ENCODE measurements at regions not wholly inside any gene's neighbourhood (a gene's known extent, or its start where the extent isn't known, plus 50 kb on each side); places are given as distances from the start of the nearest gene placed in this dataset.

GRCh38 chr18:72623444-72623843 is 79.3 kb upstream of the CBLN2 start:
- DNase-seq (ENCODE audit: low read depth in 2 of 2) = no peak
- Histone ChIP-seq H2AFZ (ENCODE audit: low read length) (no peak overlapping the region), H4K20me1 (ENCODE audit: control insufficient read depth, extremely low read depth, insufficient read depth, low read length) (no peaks in the 10 kb centered on the region), H3K9me3 (ENCODE audit: control insufficient read depth, insufficient read depth, low read depth, low read length) (no peaks in the 10 kb centered on the region), H3K27me3 (ENCODE audit: control insufficient read depth, insufficient read depth, low read length) (no peaks in the 10 kb centered on the region), H3K9ac (ENCODE audit: insufficient read depth, low read length) (no peak overlapping the region), H3K4me3 (replicated peaks in 1 of 4; ENCODE audit: control extremely low read depth in 1 of 4, insufficient read depth in 1 of 4, low read depth in 3 of 4, low read length in 4 of 4) (no peak overlapping the region), H3K79me2 (ENCODE audit: control insufficient read depth, insufficient read depth, low read length) (no peaks in the 10 kb centered on the region), H3K36me3 (ENCODE audit: control insufficient read depth, insufficient read depth, low read length) (no peaks in the 10 kb centered on the region), H3K4me2 (ENCODE audit: extremely low read depth, insufficient read depth, low read length) (no peak overlapping the region), H3K4me1 (ENCODE audit: control insufficient read depth, extremely low read depth, insufficient read depth, low read length) (no peaks in the 10 kb centered on the region), H3K27ac (ENCODE audit: insufficient read depth, low read length) (no peak overlapping the region)
- TF ChIP-seq EZH2 (IDR thresholded peaks at IDR 0.05; ENCODE audit: low read length, missing control alignments) (no peak), CTCF (conservative IDR thresholded peaks at IDR 0.05 in 1 of 2, IDR thresholded peaks at IDR 0.05 in 1 of 2; ENCODE audit: low read depth in 1 of 2, low read length in 2 of 2) (no peak)

- Histone ChIP-seq H3K4me2 (ENCODE audit: extremely low read depth, insufficient read depth, low read length) (no peak overlapping the region), H4K20me1 (ENCODE audit: control insufficient read depth, extremely low read depth, insufficient read depth, low read length) (no peaks in the 10 kb centered on the region), H3K9ac (ENCODE audit: insufficient read depth, low read length) (no peak overlapping the region), H3K4me1 (ENCODE audit: control insufficient read depth, extremely low read depth, insufficient read depth, low read length) (no peaks in the 10 kb centered on the region), H3K36me3 (ENCODE audit: control insufficient read depth, insufficient read depth, low read length) (no peaks in the 10 kb centered on the region), H3K27me3 (ENCODE audit: control insufficient read depth, insufficient read depth, low read length) (no peaks in the 10 kb centered on the region), H3K79me2 (ENCODE audit: control insufficient read depth, insufficient read depth, low read length) (no peaks in the 10 kb centered on the region), H3K4me3 (replicated peaks in 1 of 4; ENCODE audit: control extremely low read depth in 1 of 4, insufficient read depth in 1 of 4, low read depth in 3 of 4, low read length in 4 of 4) (no peak overlapping the region), H3K9me3 (ENCODE audit: control insufficient read depth, insufficient read depth, low read depth, low read length) (no peaks in the 10 kb centered on the region), H2AFZ (ENCODE audit: low read length) (no peak overlapping the region), H3K27ac (ENCODE audit: insufficient read depth, low read length) (no peak overlapping the region)
- TF ChIP-seq EZH2 (IDR thresholded peaks at IDR 0.05; ENCODE audit: low read length, missing control alignments) (no peak), CTCF (conservative IDR thresholded peaks at IDR 0.05 in 1 of 2, IDR thresholded peaks at IDR 0.05 in 1 of 2; ENCODE audit: low read depth in 1 of 2, low read length in 2 of 2) (no peak)
- no peak for DNase-seq (ENCODE audit: low read depth in 2 of 2)
Observed at GRCh38 chr18:72613534-72613930, 69.4 kb upstream of the CBLN2 start.

GRCh38 chr18:72612894-72613533 is 68.9 kb upstream of the CBLN2 start:
- no peak overlapping the region for H2AFZ ChIP-seq (ENCODE audit: low read length)
- TF ChIP-seq CTCF (conservative IDR thresholded peaks at IDR 0.05 in 1 of 2, IDR thresholded peaks at IDR 0.05 in 1 of 2; ENCODE audit: low read depth in 1 of 2, low read length in 2 of 2) (no peak), EZH2 (IDR thresholded peaks at IDR 0.05; ENCODE audit: low read length, missing control alignments) (no peak)
- H3K4me1 ChIP-seq (ENCODE audit: control insufficient read depth, extremely low read depth, insufficient read depth, low read length) = no peaks in the 10 kb centered on the region
- no peaks in the 10 kb centered on the region for H3K27me3 ChIP-seq (ENCODE audit: control insufficient read depth, insufficient read depth, low read length)
- H4K20me1 ChIP-seq (ENCODE audit: control insufficient read depth, extremely low read depth, insufficient read depth, low read length) = no peaks in the 10 kb centered on the region
- H3K27ac ChIP-seq (ENCODE audit: insufficient read depth, low read length) = no peak overlapping the region
- H3K4me2 ChIP-seq (ENCODE audit: extremely low read depth, insufficient read depth, low read length) = no peak overlapping the region
- no peaks in the 10 kb centered on the region for H3K79me2 ChIP-seq (ENCODE audit: control insufficient read depth, insufficient read depth, low read length)
- DNase-seq (ENCODE audit: low read depth in 2 of 2) = no peak
- no peak overlapping the region for H3K9ac ChIP-seq (ENCODE audit: insufficient read depth, low read length)
- no peak overlapping the region for H3K4me3 ChIP-seq (replicated peaks in 1 of 4; ENCODE audit: control extremely low read depth in 1 of 4, insufficient read depth in 1 of 4, low read depth in 3 of 4, low read length in 4 of 4)
- H3K9me3 ChIP-seq (ENCODE audit: control insufficient read depth, insufficient read depth, low read depth, low read length) = no peaks in the 10 kb centered on the region
- H3K36me3 ChIP-seq (ENCODE audit: control insufficient read depth, insufficient read depth, low read length) = no peaks in the 10 kb centered on the region

Data from fibroblast of lung (primary cell).